HepG2 (cell line): ENCODE measurements at regions not wholly inside any gene's neighbourhood (a gene's known extent, or its start where the extent isn't known, plus 50 kb on each side); places are given as distances from the start of the nearest gene placed in this dataset.

Experiments used
- CEBPG ChIP-seq: IDR thresholded peaks from 2 replicates; pipeline ENCODE4 v1.6.1; 2016
- CTCF ChIP-seq: sonication (generic); formaldehyde crosslinking; IDR thresholded peaks from 2 replicates; pipeline ENCODE4 v1.5.0; 2020; ENCODE audit warnings: mild to moderate bottlenecking, missing genetic modification reagents, moderate library complexity
- POLR2A ChIP-seq, 2 experiments: IDR thresholded peaks; 2 replicates each; pipeline ENCODE4 v1.6.1; 2011; ENCODE audit warnings: low read depth in 2 of 2, low read length in 2 of 2, mild to moderate bottlenecking in 1 of 2, moderate library complexity in 1 of 2; ENCODE audit not compliant: insufficient read depth in 1 of 2
- POLR2AphosphoS2 ChIP-seq: IDR thresholded peaks from 2 replicates; pipeline ENCODE4 v1.6.1; 2011; ENCODE audit warnings: low read depth, low read length, improper control_type of control experiment
- TP53 ChIP-seq: sonication (generic); formaldehyde crosslinking; conservative IDR thresholded peaks from 2 replicates; pipeline ENCODE4 v1.4.0; 2020; ENCODE audit warnings: missing genetic modification reagents
- ZBTB3 ChIP-seq: sonication (generic); formaldehyde crosslinking; IDR thresholded peaks from 2 replicates; pipeline ENCODE4 v1.4.0; 2020; ENCODE audit warnings: low read depth, mild to moderate bottlenecking, moderate library complexity, missing genetic modification reagents, borderline replicate concordance
- ZMAT3 ChIP-seq: sonication (generic); formaldehyde crosslinking; conservative IDR thresholded peaks from 2 replicates; pipeline ENCODE4 v1.7.0; 2021; ENCODE audit warnings: missing genetic modification reagents
- ZNF407 ChIP-seq: sonication (generic); formaldehyde crosslinking; IDR thresholded peaks from one replicate; pipeline ENCODE4 v1.5.1; 2020; ENCODE audit warnings: mild to moderate bottlenecking, missing genetic modification reagents; ENCODE audit errors: not compliant biosample characterization

- TF ChIP-seq TP53 (CRISPR knock-in tag) (no peak), ZNF407 (CRISPR knock-in tag) (no peak), ZMAT3 (CRISPR knock-in tag) (no peak), ZBTB3 (CRISPR knock-in tag) (no peak), CEBPG (CRISPR knock-in tag) (no peak), POLR2A (IDR thresholded peaks at IDR 0.05; ENCODE audit: insufficient read depth in 1 of 2, low read depth in 2 of 2, low read length in 2 of 2) (no peak), POLR2AphosphoS2 (no peak), CTCF (CRISPR knock-in tag) (no peak)
These were observed 144.4 kb upstream of the PRICKLE1 start for GRCh38 chr12:42733911-42734310.
